Right cardiac atrium (tissue), 5 donors: ENCODE measurements at regions not wholly inside any gene's neighbourhood (a gene's known extent, or its start where the extent isn't known, plus 50 kb on each side); places are given as distances from the start of the nearest gene placed in this dataset.
A peak's percentile ranks its signal among the peaks of the same experiment; 100 is the strongest.

Experiments used
- ATAC-seq, 2 donors: fragments of 200-7000 bp; cut with Tn5 transposase; one replicate each; pipeline versions ENCODE4 v1.8.0 to v1.9.1; 2020; ENCODE audit warnings: moderate library complexity in 2 of 2, mild to moderate bottlenecking in 1 of 2
- DNase-seq, 3 donors: peaks; one replicate each; pipeline ENCODE4 v3.0.0-alpha.2; 2020
- H3K27ac ChIP-seq: one replicate; pipeline ENCODE4 v1.5.1; 2013; ENCODE audit warnings: mild to moderate bottlenecking, low read length, control low read depth, moderate library complexity
- H3K27me3 ChIP-seq: one replicate; pipeline ENCODE4 v1.6.1; 2013; ENCODE audit not compliant: control insufficient read depth, insufficient read depth
- H3K4me1 ChIP-seq: one replicate; pipeline ENCODE4 v1.6.1; 2013; ENCODE audit warnings: low read length; ENCODE audit not compliant: control insufficient read depth, insufficient read depth
- H3K4me3 ChIP-seq: one replicate; pipeline ENCODE4 v1.5.1; 2013; ENCODE audit warnings: low read length, control low read depth
- H3K9me3 ChIP-seq: one replicate; pipeline ENCODE4 v1.6.1; 2013; ENCODE audit warnings: low read length; ENCODE audit not compliant: control insufficient read depth
- WGBS: extraction: QIAGEN DNeasy Blood & Tissue Kit; methylation state at CpG from one replicate; pipeline ENCODE4 v1.1.7; 2013; 5-methylcytosine and 5-hydroxymethylcytosine counted together
- intact Hi-C, 4 donors: fragments of 100-400 bp; cut with DNase I; formaldehyde crosslinking; loops; one replicate each; pipeline versions ENCODE4 v1.11.0 to v1.14.0; 2022 to 2023
- donor health status: healthy with polysubstance abuse.
- donor health status: DM: no; HTN: yes; CAD: no.
- donor health status: DM: no; HTN: no; CAD: no.
- donor health status: DM: no; HTN: yes; CAD: no; lungs with severe emphysema.
- donor health status: DM: yes; HTN: yes; CAD: no.

DNA sequence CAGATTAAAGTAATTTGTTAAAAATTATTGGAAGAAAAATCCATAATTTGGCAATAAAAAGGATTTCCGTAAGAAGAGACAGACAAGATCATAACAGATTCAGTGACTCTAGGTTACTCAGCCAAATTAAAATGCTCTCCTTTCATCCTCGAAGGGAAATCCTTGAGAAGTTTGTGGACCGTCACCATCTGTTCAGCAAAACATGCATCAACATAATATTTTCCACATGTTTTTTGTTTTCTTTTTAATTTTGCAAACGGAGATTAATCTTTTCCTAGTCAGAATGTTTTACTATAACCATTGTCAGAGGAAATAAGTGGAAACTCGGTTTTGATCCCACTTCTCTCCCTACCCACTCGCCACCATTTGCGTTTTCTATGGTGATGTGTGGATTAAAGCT is 128.3 kb downstream of the TMCO5A start:
- intact Hi-C loops, result loop anchor here in 1 of 4 donors (10.0 kb wide), 1 partner anchor 62 kb away; no protein-coding TSS in a partner anchor
- ATAC-seq (no peak), DNase-seq (no peak)
- no peaks in the 10 kb centered on the region for H3K9me3 ChIP-seq
- no peaks in the 10 kb centered on the region for H3K4me1 ChIP-seq
- no peak overlapping the region for H3K27ac ChIP-seq
- H3K4me3 ChIP-seq, result no peak overlapping the region
- 76% methylated on average over 7 of the region's 7 CpGs for WGBS
- no peaks in the 10 kb centered on the region for H3K27me3 ChIP-seq

DNA sequence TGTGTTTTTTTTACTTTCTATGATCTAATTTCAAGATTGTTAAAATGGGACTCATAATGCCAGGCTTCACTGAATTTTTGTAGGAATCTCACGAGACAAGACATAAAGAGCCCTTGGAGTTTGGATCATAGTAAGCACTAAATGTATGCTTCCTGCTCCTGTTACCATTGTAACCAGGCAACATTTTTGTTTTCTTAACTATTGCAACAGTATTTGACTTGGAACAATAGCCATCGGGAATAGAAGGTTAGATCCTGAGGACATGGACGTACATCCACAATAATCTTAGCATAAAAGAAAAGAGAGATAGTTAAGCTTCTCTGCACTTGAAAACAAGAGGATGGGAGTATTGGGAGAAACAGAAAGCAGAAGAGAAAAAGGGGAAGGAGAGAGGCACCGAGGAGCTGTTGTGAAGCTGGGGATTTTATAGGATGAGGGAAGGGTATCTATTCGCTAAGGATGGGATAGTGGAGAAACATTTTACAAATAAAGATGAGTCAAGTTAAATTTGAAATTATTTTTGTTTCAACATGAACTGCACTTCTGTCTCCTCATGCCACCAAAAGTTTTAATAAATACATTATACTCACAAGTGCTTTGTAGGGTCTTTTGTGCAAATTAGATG is 131.4 kb downstream of the TMCO5A start:
- Histone ChIP-seq H3K9me3 (no peaks in the 10 kb centered on the region), H3K4me3 (no peak overlapping the region), H3K4me1 (no peaks in the 10 kb centered on the region), H3K27me3 (no peaks in the 10 kb centered on the region), H3K27ac (no peak overlapping the region)
- ATAC-seq (no peak), DNase-seq (no peak)
- intact Hi-C loops, result loop anchor here in 1 of 4 donors (10.0 kb wide), 1 partner anchor 59 kb away; no protein-coding TSS in a partner anchor
- 71% methylated on average over 5 of the region's 5 CpGs for WGBS

DNA sequence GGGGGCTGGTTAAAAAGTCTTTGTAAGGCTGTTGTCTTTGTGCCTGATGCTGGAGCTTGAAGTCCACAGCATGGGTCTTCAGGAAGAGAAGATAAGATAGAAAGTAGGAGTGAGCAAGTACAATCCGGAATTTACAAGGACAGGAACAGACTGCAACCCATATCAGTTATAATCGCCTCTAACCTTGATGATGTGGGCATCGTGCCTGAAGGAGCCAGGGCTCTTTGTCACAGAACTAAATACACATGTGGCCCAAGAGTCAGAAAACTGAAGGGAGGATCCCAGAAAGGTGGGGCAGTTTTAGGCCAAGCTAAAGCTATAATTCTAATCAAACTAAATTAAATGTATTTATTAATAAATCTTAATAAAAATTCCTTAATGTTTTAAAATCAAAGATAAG is 132.2 kb downstream of the TMCO5A start:
- WGBS, result 56% methylated on average over 3 of the region's 3 CpGs
- no peak overlapping the region for H3K4me3 ChIP-seq
- ATAC-seq (no peak), DNase-seq (no peak)
- intact Hi-C loops, result loop anchor here in 1 of 4 donors (10.0 kb wide), 1 partner anchor 58 kb away; no protein-coding TSS in a partner anchor
- H3K27me3 ChIP-seq, result no peaks in the 10 kb centered on the region
- peaks cover under 1% of the 10 kb centered on the region for H3K4me1 ChIP-seq
- no peak overlapping the region for H3K27ac ChIP-seq
- no peaks in the 10 kb centered on the region for H3K9me3 ChIP-seq

DNA sequence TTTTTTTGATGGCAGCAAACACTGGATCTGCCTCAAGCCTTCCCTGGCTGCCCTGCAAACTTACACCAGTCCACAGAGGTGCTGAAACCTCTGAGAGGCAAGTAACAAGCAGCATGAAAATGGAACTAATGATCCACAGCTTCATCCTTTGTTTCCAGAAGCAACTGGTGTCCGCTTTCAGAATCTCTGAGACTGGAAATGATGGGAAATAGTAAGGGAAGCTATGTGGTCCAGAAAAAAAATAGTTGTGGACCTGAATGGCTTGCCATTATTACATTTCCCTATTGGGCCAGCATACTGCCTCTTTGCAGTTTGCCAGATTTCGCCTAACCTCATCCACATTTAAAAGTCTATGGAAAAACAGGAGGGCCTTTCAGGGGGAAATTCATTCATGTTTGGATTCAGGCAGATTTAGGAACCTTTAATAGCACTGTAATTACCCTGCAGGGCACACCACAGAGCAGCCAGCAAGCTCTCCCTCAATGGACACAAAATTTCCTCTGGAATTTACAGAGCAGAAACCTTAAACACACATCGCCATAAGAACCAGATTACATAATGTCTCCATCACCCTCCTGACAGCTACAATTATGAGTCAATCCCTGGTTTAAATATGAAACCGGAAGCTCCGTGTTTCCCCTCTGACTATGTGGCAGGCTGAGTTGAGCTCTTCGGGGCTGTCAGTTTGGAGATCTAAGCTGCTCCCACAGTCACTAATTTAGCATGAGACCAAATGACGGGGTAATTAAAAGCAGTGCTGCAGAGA is 134.4 kb downstream of the TMCO5A start:
- intact Hi-C loops, result loop anchor here in 1 of 4 donors (10.0 kb wide), 1 partner anchor 56 kb away; no protein-coding TSS in a partner anchor
- ATAC-seq (peak; percentile 41 to 42), DNase-seq (no peak)
- Histone ChIP-seq H3K4me1 (peaks cover 2% of the 10 kb centered on the region), H3K27ac (peak overlapping the region; percentile 75), H3K9me3 (no peaks in the 10 kb centered on the region), H3K27me3 (no peaks in the 10 kb centered on the region), H3K4me3 (peak overlapping the region; percentile 38)
- 32% methylated on average over 7 of the region's 7 CpGs for WGBS

DNA sequence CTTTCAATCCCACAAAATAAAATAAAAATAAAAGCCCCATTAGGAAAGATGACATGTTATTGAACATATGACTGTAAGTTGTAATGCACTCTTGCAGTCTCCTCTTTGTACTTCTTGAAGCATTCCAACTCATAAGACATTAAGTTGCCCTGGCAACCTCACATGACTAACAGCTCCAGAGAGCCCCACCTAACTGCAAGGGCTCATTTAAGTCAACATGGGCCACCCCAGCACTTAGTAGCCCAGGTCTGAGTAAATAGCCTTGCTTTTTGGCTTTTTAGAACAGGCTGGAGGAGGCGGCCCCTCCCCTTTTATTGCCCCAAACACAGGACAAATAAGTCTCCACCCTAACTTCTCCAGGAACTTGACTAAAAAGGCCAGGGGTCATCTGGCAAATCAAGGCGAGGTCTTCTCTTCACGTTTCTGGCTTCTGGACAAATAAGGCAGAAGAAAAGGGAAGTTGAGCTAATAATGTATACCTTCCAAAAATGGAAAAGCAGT is 135.1 kb downstream of the TMCO5A start:
- Histone ChIP-seq H3K9me3 (no peaks in the 10 kb centered on the region), H3K27ac (no peak overlapping the region), H3K27me3 (no peaks in the 10 kb centered on the region), H3K4me1 (peaks cover 2% of the 10 kb centered on the region), H3K4me3 (peak overlapping the region; percentile 38)
- WGBS, result 45% methylated on average over 3 of the region's 3 CpGs
- DNase-seq (peak; percentile 25 to 65 (median 42)), ATAC-seq (peak; percentile 34 to 38)
- intact Hi-C loops, result loop anchor here in 2 of 4 donors (5.0 to 10.0 kb wide), 2 partner anchors 55 to 183 kb away; partner anchors contain the start of gene SPRED1 (in 2 of the 2)

DNA sequence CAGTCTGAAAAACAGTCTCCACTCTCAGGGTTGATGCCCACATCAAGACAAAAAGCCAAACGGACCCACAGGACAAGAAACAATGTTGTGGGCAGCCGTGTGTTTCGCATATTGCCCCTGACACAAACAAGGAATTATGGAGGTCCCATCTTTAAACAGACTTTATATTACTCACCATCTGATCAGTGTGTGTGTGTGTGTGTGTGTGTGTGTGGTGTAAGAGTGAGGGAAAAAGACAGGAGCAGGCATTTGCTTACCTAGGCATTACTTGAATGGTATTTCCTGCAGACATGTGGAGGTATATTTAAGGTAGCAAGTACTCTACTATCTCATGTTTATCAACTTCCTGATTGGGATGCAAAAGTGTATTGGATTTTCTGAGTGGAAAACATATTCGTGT is 136.3 kb downstream of the TMCO5A start:
- Histone ChIP-seq H3K9me3 (no peaks in the 10 kb centered on the region), H3K27me3 (no peaks in the 10 kb centered on the region), H3K4me3 (no peak overlapping the region), H3K4me1 (peaks cover 2% of the 10 kb centered on the region), H3K27ac (no peak overlapping the region)
- DNase-seq (no peak), ATAC-seq (no peak)
- intact Hi-C loops, result loop anchor here in 2 of 4 donors (5.0 kb wide), 1 partner anchor 182 kb away; the partner anchor contains the start of gene SPRED1 (in 2 of the 2)
- WGBS, result 92% methylated on average over 4 of the region's 4 CpGs

DNA sequence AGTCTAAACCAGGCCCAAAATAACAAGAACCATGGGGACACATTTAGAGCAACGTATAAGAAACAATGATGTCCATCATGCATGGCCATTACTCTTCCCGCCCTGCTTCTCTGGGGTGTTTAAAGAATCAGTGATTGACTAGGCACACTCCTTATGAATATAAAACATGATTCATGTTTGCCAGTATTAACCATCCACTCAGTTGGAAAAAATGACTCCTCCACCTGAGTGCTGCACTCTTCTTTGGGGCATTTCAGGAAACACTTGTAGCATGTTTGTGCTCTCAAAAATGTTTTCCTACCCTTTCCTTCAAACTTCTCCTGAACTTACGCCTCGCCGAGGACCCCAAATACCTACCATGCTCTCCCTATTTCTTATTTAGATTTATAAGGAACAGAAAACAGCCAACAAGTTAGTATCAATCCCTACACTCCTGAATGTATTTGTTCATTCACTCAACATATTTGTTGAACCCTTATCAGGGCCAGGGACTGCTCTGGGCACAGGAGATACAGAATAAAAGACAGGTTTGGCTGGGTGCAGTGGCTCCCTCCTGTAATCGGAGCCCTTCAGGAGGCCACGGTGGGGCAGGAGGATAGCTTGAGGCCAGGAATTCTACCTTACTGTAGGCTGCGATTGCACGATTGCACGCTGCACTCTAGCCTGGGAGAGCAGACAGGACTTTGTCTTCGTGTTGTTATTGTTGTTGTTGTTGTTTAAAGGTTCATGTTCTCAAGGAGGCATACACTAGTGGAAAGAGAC is 137.0 kb downstream of the TMCO5A start:
- H3K9me3 ChIP-seq, result no peaks in the 10 kb centered on the region
- no peak for ATAC-seq
- 92% methylated on average over 11 of the region's 11 CpGs for WGBS
- no peak overlapping the region for H3K27ac ChIP-seq
- DNase-seq, result no peak
- H3K27me3 ChIP-seq, result no peaks in the 10 kb centered on the region
- intact Hi-C loops, result loop anchor here in 2 of 4 donors (5.0 kb wide), 1 partner anchor 181 kb away; the partner anchor contains the start of gene SPRED1 (in 2 of the 2)
- H3K4me3 ChIP-seq, result no peak overlapping the region
- H3K4me1 ChIP-seq, result peaks cover 2% of the 10 kb centered on the region

DNA sequence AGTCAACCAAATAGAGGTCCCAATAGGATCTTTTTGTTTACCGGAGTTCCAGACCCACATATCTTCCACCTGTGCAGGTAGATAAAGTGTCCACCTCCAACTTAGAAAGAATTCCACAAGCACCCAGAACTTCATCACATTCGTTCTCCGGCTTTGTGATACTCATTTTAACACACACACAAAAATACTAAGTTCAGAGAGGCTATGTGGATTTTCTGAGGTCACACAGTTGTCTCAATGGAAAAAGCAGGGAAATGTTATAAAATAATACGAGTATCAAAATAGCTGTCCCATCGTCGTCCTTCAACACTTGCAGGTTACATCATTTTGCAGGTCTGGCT is 137.5 kb downstream of the TMCO5A start:
- DNase-seq, result no peak
- Histone ChIP-seq H3K4me1 (peaks cover 2% of the 10 kb centered on the region), H3K27me3 (no peaks in the 10 kb centered on the region), H3K9me3 (no peaks in the 10 kb centered on the region), H3K4me3 (peak overlapping the region; percentile 58), H3K27ac (peak overlapping the region; percentile 92)
- WGBS, result 54% methylated on average over 6 of the region's 6 CpGs
- intact Hi-C loops, result loop anchor here in 2 of 4 donors (5.0 kb wide), 1 partner anchor 180 kb away; the partner anchor contains the start of gene SPRED1 (in 2 of the 2)
- ATAC-seq, result no peak

DNA sequence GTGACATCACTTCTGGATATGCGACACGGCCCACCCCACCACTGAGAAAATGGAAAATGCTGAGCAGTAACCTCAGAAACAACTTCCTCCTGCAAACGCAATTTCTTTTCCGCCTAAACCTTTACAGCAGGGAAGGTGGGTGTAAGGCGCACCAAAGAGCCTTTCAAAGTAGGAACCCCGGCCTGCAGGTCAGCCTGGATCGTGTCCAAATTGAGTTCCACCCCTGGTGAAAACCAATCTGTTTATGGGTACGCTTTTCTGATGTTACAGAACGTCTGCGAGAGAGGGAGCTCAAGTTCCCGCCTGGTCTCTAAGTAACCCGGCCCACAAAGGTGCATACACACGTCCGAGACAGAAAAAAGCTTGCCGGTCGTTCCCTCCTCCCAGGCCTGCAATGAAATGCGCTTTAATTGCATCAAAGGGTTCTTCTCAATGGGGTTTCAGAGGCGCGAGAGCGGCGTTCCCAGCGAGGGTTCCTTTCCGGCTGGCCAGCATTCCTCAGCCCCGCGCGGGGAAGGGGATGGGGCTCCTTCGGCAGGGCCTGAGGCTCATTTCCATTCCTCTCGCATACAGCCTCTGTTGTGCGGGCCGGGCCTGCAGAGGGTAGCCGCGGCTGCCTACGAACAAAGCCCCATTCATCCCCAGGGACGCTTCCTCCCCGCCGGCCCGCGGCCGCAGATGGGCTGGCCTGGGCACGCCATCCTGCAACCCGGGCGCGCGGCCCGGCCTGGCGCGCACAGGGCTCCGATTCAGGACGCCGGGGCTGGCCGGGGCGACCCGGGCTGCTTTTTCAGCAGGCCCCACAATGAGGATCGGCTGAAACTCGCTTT is 138.1 kb downstream of the TMCO5A start:
- no peaks in the 10 kb centered on the region for H3K9me3 ChIP-seq
- 1% methylated on average over 55 of the region's 55 CpGs for WGBS
- H3K27me3 ChIP-seq, result no peaks in the 10 kb centered on the region
- ATAC-seq (peak; percentile 94 to 95), DNase-seq (peak; percentile 84 to 94 (median 94))
- peaks cover 2% of the 10 kb centered on the region for H3K4me1 ChIP-seq
- H3K4me3 ChIP-seq, result peak overlapping the region; percentile 58
- intact Hi-C loops, result loop anchor here in 2 of 4 donors (5.0 kb wide), 1 partner anchor 180 kb away; the partner anchor contains the start of gene SPRED1 (in 2 of the 2)
- H3K27ac ChIP-seq, result peak overlapping the region; percentile 92
